ENCODE measurements at regions not wholly inside any gene's neighbourhood (a gene's known extent, or its start where the extent isn't known, plus 50 kb on each side); places are given as distances from the start of the nearest gene placed in this dataset.
"Not testable (repeated sequence)": the region's sequence is repeated elsewhere in the genome, so short reads cannot be mapped to it uniquely, and the experiment has no call there.

DNA sequence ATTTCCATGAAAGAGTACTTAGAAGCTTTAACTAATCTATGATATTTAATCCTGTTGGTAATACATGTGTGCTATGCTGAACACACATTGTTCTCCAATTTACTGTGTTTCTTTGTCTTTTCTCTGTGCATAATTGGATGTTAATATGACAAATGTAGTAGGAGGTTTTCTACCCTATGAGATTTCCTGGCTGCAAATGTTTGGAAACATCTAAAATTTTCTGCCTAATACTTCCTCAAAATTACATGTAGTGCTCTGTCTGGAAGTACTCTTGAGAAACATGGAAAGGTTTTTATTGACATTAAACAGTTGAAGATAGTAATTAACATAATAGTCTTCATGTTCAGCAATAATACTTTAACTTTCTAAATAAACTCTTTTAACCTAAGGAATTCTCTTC is 213.0 kb downstream of the KITLG start:
- H3K36me3 Mint-ChIP-seq (ENCODE audit: low read depth) = no peaks in the 10 kb centered on the region
- no peaks in the 10 kb centered on the region for H3K4me1 Mint-ChIP-seq
- peaks cover 4% of the 10 kb centered on the region for H3K27me3 Mint-ChIP-seq
- ATAC-seq (replicated peaks) = no peak
- no peak overlapping the region for H3K4me3 Mint-ChIP-seq
- H3K9me3 Mint-ChIP-seq = no peaks in the 10 kb centered on the region
- H3K27ac Mint-ChIP-seq = no peak overlapping the region

DNA sequence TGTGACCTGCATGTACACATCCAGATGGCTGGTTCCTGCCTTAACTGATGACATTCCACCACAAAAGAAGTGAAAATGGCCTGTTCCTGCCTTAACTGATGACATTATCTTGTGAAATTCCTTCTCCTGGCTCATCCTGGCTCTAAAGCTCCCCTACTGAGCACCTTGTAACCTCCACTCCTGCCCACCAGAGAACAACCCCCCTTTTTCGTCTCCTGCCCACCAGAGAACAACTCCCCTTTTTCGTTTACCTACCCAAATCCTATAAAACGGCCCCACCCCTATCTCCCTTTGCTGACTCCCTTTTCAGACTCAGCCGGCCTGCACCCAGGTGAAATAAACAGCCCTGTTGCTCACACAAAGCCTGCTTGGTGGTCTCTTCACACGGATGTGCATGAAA is 212.2 kb downstream of the KITLG start:
- not testable (repeated sequence) for H3K27ac Mint-ChIP-seq; H3K4me3 Mint-ChIP-seq; H3K27me3 Mint-ChIP-seq; H3K9me3 Mint-ChIP-seq; H3K4me1 Mint-ChIP-seq; ATAC-seq (replicated peaks); H3K36me3 Mint-ChIP-seq (ENCODE audit: low read depth)

DNA sequence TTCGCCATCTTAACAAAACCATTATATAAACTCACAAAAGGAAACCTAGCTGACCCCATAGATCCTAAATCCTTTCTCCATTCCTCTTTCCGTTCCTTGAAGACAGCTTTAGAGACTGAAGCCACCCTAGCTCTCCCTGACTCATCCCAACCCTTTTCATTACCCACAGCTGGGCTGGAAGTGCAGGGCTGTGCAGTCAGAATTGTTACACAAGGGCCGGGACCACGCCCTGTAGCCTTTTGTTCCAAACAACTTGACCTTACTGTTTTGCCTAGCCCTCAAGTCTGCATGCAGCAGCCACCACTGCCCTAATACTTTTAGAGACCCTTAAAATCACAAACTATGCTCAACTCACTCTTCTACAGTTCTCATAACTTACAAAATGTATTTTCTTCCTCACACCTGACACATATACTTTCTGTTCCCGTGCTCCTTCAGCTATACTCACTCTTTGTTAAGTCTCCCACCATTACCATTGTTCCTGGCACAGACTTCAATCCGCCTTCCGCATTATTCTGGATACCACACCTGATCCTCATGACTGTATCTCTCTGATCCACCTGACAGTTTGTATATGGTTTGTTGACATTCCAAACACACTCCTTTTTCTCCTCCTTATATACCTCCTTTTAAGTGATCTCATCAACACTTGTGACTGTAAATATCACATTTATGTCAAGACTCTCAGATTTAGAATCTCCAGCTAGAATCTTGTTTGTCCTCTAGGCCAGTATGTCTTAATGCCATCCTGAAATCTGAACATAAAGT is 208.7 kb downstream of the KITLG start:
- peaks cover 4% of the 10 kb centered on the region for H3K27me3 Mint-ChIP-seq
- no peaks in the 10 kb centered on the region for H3K36me3 Mint-ChIP-seq (ENCODE audit: low read depth)
- H3K27ac Mint-ChIP-seq = no peak overlapping the region
- no peaks in the 10 kb centered on the region for H3K9me3 Mint-ChIP-seq
- no peak for ATAC-seq (replicated peaks)
- no peaks in the 10 kb centered on the region for H3K4me1 Mint-ChIP-seq
- H3K4me3 Mint-ChIP-seq = no peak overlapping the region

DNA sequence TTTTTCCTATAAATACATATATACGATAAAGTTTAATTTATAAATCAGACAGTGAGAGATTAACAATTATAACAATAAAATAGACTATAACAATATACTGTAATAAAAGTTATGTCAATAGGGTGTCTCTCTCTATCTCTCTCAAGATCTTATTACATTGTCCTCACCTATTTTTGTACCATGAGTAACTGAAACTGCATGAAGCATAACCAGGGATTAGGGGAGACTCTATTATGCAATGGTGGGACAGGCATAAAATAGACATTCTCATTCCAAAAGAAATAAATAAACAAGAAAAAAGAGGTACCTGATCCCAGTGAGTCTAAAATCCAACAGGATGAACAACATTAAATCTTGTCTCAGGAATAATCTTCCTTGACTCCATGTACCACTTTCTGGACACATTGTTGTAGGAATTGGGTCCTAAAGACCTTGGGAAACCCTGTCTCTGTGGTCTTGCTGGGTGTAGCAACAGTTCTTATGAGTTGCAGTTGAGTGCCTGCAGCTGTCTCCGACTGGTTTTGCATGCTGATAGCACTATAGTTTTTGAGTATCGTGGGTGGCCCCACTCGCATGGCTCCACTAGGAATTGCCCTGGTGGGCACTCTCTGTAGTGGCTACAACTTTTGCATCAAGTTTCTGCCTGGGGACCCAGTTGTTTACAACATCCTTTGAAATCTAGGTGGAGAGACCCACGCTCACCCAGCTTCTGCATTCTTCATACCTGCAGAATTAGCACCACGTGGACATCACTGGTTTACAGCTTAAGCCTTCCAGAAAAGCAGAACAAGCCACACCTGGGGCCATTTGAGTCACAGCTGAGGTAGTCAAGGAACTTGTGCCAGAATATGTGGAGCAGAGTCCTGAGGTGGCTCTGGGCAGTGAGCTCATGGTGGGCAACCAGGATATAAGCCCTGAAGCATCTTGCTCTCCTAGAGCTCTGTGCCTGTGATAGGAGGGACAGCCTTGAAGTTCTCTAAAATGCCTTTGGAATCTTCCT is 204.7 kb downstream of the KITLG start:
- Mint-ChIP-seq H3K4me1 (no peaks in the 10 kb centered on the region), H3K27me3 (no peaks in the 10 kb centered on the region), H3K36me3 (ENCODE audit: low read depth) (no peaks in the 10 kb centered on the region), H3K4me3 (no peak overlapping the region), H3K27ac (no peak overlapping the region), H3K9me3 (no peaks in the 10 kb centered on the region)
- no peak for ATAC-seq (replicated peaks)

DNA sequence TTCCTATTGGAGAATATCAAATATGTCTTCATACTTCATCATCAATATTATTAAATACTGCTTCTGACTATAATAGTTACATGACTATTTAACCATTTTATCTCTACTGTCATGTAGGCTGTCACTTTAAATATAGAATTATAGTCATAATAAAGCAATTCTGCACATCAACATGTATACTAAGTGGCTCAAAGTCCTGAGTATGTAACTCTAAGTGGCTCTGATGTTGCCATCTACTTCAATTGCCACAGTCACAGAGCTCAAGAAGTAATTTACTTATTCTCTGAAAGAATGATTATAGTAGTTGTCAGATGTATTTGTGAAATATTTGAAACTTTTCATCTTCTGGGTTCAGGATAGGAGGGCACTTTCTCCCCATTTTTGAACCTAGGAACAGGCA is 202.3 kb downstream of the KITLG start:
- Mint-ChIP-seq H3K27ac (no peak overlapping the region), H3K4me1 (no peaks in the 10 kb centered on the region), H3K9me3 (no peaks in the 10 kb centered on the region), H3K36me3 (ENCODE audit: low read depth) (no peaks in the 10 kb centered on the region), H3K4me3 (no peak overlapping the region), H3K27me3 (no peaks in the 10 kb centered on the region)
- no peak for ATAC-seq (replicated peaks)

DNA sequence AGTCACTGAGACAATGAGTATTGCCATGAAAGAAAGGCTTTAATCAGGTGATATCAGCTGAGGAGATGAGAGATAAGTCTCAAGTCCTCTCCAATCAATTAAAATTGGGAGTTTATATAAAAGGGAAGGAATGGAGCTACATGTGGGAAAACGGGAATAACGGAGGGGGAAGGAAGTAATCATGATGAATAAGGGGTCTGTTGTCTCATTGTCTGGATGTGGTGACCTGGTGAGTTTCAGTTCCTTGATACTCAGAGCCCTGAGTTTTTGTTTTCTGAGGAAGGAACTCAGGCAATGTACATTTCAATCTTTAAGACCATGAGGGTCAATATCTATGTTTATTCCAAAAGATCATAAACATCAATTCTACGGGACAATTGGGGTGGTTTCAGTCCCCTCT is 198.8 kb downstream of the KITLG start:
- Mint-ChIP-seq H3K4me3 (no peak overlapping the region), H3K27me3 (no peaks in the 10 kb centered on the region), H3K4me1 (no peaks in the 10 kb centered on the region), H3K27ac (no peak overlapping the region), H3K9me3 (no peaks in the 10 kb centered on the region), H3K36me3 (ENCODE audit: low read depth) (no peaks in the 10 kb centered on the region)
- no peak for ATAC-seq (replicated peaks)

DNA sequence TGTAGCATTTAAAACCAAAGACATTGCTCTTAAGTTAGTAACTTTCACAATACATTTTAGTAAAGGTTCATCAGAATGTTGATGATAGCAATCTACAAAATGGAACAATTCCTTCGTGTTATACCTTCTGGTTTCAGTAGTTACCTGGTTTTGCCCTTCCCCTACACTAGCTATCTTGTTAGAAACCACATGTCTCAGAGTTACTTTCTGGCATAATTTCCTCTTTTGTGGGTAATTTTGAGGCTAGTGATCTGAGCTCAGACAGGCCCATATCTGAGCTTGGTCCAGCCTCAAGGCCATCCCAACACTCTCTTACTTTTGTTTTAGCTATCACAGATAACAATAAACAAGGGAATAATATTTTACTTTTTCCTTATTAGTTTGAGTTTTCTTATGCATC is 196.9 kb downstream of the KITLG start:
- Mint-ChIP-seq H3K4me1 (no peaks in the 10 kb centered on the region), H3K9me3 (peaks cover 1% of the 10 kb centered on the region), H3K27ac (no peak overlapping the region), H3K36me3 (ENCODE audit: low read depth) (no peaks in the 10 kb centered on the region), H3K27me3 (peaks cover 4% of the 10 kb centered on the region), H3K4me3 (no peak overlapping the region)
- ATAC-seq (replicated peaks) = no peak

DNA sequence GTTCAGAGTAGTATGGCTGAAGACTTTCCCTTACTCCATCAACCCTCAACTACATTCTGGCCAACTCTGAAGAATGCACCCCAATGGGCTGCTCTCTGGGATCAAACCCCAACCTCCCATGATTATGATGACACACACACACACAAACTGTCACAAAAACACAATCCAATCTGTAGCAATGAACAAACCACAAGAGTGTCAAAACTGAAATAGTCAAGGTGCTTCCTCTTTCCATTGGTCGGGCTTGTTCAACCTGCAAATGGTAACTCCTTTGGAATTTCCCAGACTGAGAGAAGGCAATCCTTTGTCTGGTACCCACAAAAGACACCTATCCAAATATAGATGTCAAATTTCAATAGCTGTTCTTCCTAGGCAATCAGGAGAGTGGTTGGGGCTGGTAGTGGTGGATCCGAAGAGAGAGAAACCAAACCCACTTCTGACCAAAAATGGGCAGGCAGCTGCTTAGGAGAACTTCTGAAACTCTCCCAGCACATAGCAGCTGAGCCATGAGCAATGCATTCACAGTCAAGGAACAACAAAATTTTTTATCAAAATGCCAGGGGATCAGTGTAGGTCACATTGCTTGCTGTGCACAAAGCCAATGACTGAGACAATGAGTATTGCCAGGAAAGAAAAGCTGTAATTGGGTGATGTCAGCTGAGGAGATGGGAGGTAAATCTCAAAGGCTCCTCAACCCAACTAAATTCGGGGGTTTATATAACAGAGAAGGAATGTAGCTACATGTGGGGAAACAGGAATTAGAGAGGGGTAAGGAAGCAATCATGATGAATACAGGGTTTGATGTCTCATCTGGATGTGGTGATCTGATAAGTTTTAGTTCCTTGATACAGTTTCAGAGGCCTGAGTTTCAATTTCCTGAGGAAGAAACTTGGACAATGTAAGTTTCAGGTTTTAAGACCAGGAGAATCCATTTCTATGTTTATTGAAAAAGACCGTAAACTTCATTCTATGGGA is 191.4 kb downstream of the KITLG start:
- Mint-ChIP-seq H3K4me1 (no peaks in the 10 kb centered on the region), H3K4me3 (no peak overlapping the region), H3K9me3 (peaks cover 7% of the 10 kb centered on the region), H3K27ac (no peak overlapping the region), H3K27me3 (peaks cover 16% of the 10 kb centered on the region), H3K36me3 (ENCODE audit: low read depth) (no peaks in the 10 kb centered on the region)
- no peak for ATAC-seq (replicated peaks)

DNA sequence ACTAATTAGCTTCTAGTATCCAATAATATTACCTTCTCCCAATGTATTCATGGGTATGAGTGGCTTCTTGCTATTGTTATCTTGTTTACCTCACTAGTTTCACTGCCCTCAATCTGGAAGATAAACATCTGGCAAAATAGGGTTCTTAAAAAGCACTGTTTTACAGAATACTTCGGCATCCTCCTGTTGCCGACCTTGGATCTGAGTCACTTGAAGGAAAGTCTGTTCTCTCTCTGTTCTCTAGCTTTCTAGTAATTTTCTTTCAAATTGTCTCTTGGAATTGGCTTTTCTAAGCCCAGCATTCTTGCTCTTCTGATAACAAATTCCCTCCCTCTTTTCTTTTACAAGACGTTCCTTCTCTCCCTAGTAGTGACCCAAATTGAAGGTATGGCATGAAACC is 189.5 kb downstream of the KITLG start:
- H3K9me3 Mint-ChIP-seq = peaks cover 7% of the 10 kb centered on the region
- no peaks in the 10 kb centered on the region for H3K36me3 Mint-ChIP-seq (ENCODE audit: low read depth)
- no peaks in the 10 kb centered on the region for H3K4me1 Mint-ChIP-seq
- H3K4me3 Mint-ChIP-seq = no peak overlapping the region
- peaks cover 16% of the 10 kb centered on the region for H3K27me3 Mint-ChIP-seq
- no peak overlapping the region for H3K27ac Mint-ChIP-seq
- ATAC-seq (replicated peaks) = no peak

DNA sequence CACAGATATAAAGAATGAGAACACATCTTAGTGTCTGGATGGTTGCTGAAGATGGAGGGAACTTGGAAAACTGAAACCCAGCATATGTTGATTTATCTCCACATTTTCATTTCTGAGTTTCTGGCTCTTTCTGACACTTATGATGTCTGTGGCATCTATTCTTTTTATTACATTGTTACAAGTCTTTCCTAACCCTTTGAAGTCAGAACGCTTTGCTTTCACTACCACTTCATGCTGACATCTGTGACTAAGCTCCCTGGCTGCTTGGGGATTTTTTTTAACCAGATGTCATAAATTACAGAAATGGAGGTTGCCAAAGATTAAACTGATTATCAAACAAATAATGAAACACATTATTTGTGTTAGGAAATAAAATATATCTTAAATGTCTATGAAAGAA is 188.7 kb downstream of the KITLG start:
- Mint-ChIP-seq H3K9me3 (peaks cover 7% of the 10 kb centered on the region), H3K4me3 (no peak overlapping the region), H3K4me1 (no peaks in the 10 kb centered on the region), H3K27ac (no peak overlapping the region), H3K36me3 (ENCODE audit: low read depth) (no peaks in the 10 kb centered on the region), H3K27me3 (peaks cover 16% of the 10 kb centered on the region)
- ATAC-seq (replicated peaks) = peak; percentile 90

DNA sequence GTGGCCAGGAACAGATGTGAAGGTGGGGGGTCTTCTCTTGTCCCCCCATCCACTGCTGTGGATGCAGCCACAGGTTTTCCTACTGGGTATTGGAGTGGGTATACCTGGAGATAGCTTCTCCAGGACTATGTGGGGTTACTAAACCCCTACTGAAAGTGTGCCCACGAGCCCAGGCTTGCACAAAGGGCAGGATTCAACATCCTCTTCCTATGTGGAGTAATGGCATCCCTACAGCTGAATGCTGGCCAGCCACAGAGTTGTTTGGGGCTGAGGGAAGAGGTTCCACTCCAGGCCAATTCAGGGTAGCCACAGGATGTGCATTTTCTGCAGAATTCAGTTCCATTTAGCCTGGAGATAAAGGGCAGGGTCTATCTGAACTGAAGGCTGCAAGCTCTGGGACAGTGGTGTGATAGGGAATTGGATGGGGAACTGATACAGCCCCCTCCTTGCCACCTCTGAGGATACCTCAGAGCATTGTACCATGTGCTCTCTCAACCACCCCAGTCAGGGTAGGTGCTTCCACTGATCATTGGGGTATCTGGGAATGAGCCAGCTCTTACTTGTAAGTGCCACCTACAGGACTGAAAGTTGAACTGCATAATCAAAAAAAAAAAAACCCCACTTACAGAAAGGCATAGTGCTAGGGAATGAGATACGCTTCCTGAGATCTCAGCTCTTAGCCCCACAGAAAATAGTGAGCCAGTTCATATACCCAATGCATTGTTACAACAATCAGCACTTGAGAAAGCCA is 187.1 kb downstream of the KITLG start:
- H3K27ac Mint-ChIP-seq = no peak overlapping the region
- H3K36me3 Mint-ChIP-seq (ENCODE audit: low read depth) = no peaks in the 10 kb centered on the region
- peaks cover 14% of the 10 kb centered on the region for H3K27me3 Mint-ChIP-seq
- H3K9me3 Mint-ChIP-seq = peaks cover 7% of the 10 kb centered on the region
- ATAC-seq (replicated peaks) = peak; percentile 30
- no peak overlapping the region for H3K4me3 Mint-ChIP-seq
- no peaks in the 10 kb centered on the region for H3K4me1 Mint-ChIP-seq

DNA sequence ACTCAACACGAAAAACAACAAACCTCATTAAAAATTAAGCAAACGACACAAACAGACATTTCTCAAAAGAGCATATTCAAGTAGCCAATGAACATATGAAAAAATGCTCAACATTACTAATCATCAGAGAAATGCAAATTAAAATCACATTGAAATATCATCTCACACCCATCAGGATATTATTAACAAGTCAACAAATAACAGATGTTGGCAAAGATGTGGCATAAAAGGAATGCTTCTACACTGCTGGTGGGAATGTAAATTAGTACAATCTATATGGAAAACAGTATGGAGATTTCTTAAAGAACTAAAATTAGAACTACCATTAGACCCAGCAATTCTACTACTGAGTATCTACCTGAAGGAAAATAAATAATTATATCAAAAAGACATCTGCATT is 182.2 kb downstream of the KITLG start:
- Mint-ChIP-seq H3K36me3 (ENCODE audit: low read depth) (no peaks in the 10 kb centered on the region), H3K27me3 (no peaks in the 10 kb centered on the region), H3K4me3 (no peak overlapping the region), H3K9me3 (peaks cover 3% of the 10 kb centered on the region), H3K4me1 (peaks cover 8% of the 10 kb centered on the region), H3K27ac (no peak overlapping the region)
- ATAC-seq (replicated peaks) = no peak

DNA sequence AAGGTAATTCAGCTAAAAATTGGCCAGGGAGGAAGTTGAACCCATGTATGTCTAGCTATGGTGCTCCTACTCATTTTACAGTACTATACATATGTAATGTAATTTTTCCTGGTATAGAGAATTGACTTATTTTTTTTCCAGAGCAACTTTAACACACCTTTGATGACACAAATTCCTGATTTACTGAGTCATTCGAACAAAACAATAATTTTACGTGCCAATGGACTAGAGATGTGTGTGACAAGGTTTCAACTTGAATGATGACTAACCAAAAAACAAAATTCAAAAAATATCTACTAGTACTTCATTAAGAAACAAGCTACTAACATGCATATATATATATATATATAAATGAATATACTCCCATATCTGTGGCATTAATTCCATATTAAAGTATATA is 180.5 kb downstream of the KITLG start:
- ATAC-seq (replicated peaks) = peak; percentile 56
- Mint-ChIP-seq H3K4me1 (peaks cover 8% of the 10 kb centered on the region), H3K27ac (peak overlapping the region; percentile 29), H3K27me3 (no peaks in the 10 kb centered on the region), H3K36me3 (ENCODE audit: low read depth) (no peaks in the 10 kb centered on the region), H3K4me3 (no peak overlapping the region), H3K9me3 (no peaks in the 10 kb centered on the region)

DNA sequence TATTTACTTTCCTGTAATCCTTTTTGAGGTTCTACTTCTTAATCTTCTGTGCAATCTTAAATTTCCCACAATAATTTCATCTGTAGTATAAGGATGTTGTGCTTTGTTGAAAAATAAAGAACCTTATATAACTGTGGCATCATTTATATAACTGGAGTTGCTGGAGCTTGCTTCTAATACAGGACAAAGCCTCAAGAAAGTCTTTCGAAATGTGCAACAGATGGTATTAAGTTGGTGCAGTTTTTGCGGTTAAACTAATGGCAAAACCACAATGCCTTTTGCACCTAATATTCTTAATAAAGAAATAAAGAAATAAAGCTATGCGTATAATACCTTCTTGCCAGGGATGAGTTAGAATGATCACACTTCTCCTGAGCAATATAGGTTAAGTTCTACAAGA is 180.0 kb downstream of the KITLG start:
- Mint-ChIP-seq H3K9me3 (no peaks in the 10 kb centered on the region), H3K27me3 (no peaks in the 10 kb centered on the region), H3K4me1 (peaks cover 8% of the 10 kb centered on the region), H3K36me3 (ENCODE audit: low read depth) (no peaks in the 10 kb centered on the region), H3K27ac (no peak overlapping the region), H3K4me3 (no peak overlapping the region)
- no peak for ATAC-seq (replicated peaks)

All from activated T-helper 17 cell treated with anti-CD3 and anti-CD28 coated beads, Interleukin-2, amount 50 U/mL, for 72 hours (primary cell).